Activated CD8-positive, alpha-beta T cell treated with anti-CD3 and anti-CD28 coated beads, Interleukin-2, amount 10 ng/mL, durations not matched to agents 7 days and 5 days (primary cell): ENCODE measurements at regions not wholly inside any gene's neighbourhood (a gene's known extent, or its start where the extent isn't known, plus 50 kb on each side); places are given as distances from the start of the nearest gene placed in this dataset.

Experiments
- ATAC-seq: fragments of 150-1000 bp; cut with Tn5 transposase; one replicate; pipeline ENCODE4 v1.10.0; 2021; ENCODE audit warnings: moderate library complexity
- CTCF ChIA-PET: fragments of 350-600 bp; sonication (Branson Sonifier 250); formaldehyde crosslinking; loops from one replicate; lab custom pipeline; 2021; ENCODE audit warnings: antibody characterized with exemption; lab: Charles Lee
- POLR2A ChIA-PET: fragments of 350-600 bp; sonication (Branson Sonifier 250); formaldehyde crosslinking; loops from one replicate; lab custom pipeline; 2021; ENCODE audit warnings: antibody characterized with exemption; lab: Charles Lee
- DNase-seq: peaks from one replicate; pipeline ENCODE4 v3.0.0-alpha.2; 2020
- H3K27ac Mint-ChIP-seq: one replicate; pipeline ENCODE4 v1.8.0; 2021; ENCODE audit warnings: mild to moderate bottlenecking, mixed read lengths
- H3K27me3 Mint-ChIP-seq: one replicate; pipeline ENCODE4 v1.8.0; 2021; ENCODE audit warnings: low read depth, mixed read lengths
- H3K36me3 Mint-ChIP-seq: one replicate; pipeline ENCODE4 v1.8.0; 2021; ENCODE audit warnings: low read depth, mixed read lengths
- H3K4me1 Mint-ChIP-seq: one replicate; pipeline ENCODE4 v1.8.0; 2021; ENCODE audit warnings: low read depth, mixed read lengths
- H3K4me3 Mint-ChIP-seq: one replicate; pipeline ENCODE4 v1.8.0; 2021; ENCODE audit warnings: mild to moderate bottlenecking, mixed read lengths
- H3K9me3 Mint-ChIP-seq: one replicate; pipeline ENCODE4 v1.8.0; 2022; ENCODE audit warnings: mixed read lengths; ENCODE audit not compliant: insufficient read depth

DNA sequence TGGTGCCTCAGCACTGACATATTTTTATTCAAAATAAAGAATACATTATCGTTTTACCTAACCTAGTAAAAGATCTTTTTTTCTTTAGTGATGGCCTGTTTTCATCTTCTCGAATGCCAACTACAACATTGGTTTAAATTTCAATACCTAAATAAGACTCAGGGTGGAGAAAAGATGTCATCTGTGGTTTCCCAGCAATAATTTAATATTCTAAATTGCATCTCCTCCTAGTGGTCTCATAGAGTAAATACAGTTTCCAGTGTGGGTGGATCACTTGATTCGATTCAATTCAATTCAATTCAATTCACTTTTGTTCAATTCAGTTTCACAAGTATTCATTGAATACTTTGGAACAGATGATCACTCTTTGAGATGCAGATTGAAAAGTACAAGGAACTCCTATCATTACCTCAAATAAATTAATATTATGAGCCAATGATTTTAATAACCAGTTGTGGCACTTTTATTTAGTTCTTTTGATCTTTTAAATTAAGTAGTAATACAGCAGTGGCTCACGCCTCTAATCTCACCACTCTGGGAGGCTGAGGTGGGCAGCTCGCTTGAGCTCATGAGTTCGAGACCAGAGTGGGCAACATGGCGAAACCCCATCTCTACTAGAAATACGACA is 427.2 kb downstream of the FAT4 start:
- Mint-ChIP-seq H3K36me3 (no peaks in the 10 kb centered on the region), H3K27ac (no peak overlapping the region), H3K9me3 (no peaks in the 10 kb centered on the region), H3K27me3 (no peaks in the 10 kb centered on the region), H3K4me3 (no peak overlapping the region), H3K4me1 (no peaks in the 10 kb centered on the region)
- ChIA-PET CTCF (no interaction called here), POLR2A (no interaction called here)
- ATAC-seq (no peak), DNase-seq (no peak)

DNA sequence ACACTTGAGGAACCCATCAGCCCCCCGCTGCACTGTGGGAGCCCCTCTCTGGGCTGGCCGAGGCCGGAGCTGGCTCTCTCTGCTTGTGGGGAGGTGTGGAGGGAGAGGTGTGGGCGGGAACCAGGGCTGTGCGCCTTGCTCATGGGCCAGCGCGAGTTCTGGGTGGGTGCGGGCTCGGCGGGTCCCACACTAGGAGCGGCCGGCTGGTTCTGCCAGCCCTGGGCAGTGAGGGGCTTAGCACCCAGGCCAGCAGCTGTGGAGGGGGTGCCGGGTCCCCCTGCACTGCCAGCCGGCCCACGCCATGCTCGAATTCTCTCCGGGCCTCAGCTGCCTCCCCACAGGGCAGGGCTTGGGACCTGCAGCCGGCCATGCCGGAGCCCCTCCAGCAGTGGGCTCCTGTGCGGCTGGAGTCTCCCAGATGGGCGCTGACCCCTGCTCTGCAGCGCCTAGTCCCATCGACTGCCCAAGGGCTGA is 430.2 kb downstream of the FAT4 start:
- ATAC-seq, result no peak
- H3K36me3 Mint-ChIP-seq, result no peaks in the 10 kb centered on the region
- CTCF ChIA-PET, result no interaction called here
- H3K27ac Mint-ChIP-seq, result no peak overlapping the region
- H3K4me3 Mint-ChIP-seq, result no peak overlapping the region
- H3K27me3 Mint-ChIP-seq, result no peaks in the 10 kb centered on the region
- no peaks in the 10 kb centered on the region for H3K4me1 Mint-ChIP-seq
- peaks cover 1% of the 10 kb centered on the region for H3K9me3 Mint-ChIP-seq
- DNase-seq, result no peak
- POLR2A ChIA-PET, result no interaction called here

DNA sequence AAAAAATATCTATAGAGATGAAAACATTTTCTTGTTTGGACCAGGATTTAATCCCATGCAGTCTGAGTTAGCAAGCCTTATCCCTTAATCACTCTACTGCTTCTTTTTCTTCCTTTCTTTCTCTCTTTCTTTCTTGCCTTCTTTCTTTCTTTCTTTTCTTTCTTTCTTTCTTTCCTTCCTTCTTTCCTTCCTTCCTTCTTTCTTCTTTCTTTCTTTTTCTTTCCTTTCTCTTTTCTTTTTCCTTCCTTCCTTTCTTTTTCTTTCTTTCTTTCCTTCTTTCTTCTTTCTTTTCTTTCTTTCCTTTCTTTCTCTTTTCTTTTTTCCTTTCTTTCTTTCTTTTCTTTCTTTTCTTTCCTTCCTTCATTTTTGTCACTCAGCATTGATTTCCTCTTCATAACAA is 434.6 kb downstream of the FAT4 start:
- ATAC-seq, result no peak
- CTCF ChIA-PET, result no interaction called here
- Mint-ChIP-seq H3K4me3 (no peak overlapping the region), H3K4me1 (no peaks in the 10 kb centered on the region), H3K27me3 (no peaks in the 10 kb centered on the region), H3K36me3 (no peaks in the 10 kb centered on the region), H3K27ac (no peak overlapping the region), H3K9me3 (peaks cover 10% of the 10 kb centered on the region)
- DNase-seq, result no peak
- POLR2A ChIA-PET, result no interaction called here

DNA sequence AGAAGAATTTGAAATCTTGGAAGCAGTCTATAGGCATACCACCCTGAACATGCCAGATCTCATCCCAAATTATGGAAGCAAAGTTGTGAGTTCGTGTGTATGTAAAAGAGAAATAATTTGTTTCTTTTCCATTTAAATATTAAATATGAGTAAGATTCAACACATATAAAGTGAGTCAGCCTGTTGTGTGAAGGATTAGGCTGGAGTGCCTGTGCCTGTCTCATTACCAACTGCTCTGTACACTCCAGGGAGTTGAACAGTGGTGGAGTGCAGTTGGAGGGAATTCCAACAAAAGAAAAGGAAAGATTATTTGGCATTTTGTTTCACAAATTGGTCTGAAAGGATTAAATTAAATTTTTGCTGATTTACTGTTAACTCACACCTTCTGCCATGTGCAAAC is 435.6 kb downstream of the FAT4 start:
- Mint-ChIP-seq H3K9me3 (peaks cover 10% of the 10 kb centered on the region), H3K27me3 (no peaks in the 10 kb centered on the region), H3K4me3 (no peak overlapping the region), H3K4me1 (no peaks in the 10 kb centered on the region), H3K36me3 (no peaks in the 10 kb centered on the region), H3K27ac (no peak overlapping the region)
- ChIA-PET CTCF (no interaction called here), POLR2A (no interaction called here)
- ATAC-seq (no peak), DNase-seq (no peak)

DNA sequence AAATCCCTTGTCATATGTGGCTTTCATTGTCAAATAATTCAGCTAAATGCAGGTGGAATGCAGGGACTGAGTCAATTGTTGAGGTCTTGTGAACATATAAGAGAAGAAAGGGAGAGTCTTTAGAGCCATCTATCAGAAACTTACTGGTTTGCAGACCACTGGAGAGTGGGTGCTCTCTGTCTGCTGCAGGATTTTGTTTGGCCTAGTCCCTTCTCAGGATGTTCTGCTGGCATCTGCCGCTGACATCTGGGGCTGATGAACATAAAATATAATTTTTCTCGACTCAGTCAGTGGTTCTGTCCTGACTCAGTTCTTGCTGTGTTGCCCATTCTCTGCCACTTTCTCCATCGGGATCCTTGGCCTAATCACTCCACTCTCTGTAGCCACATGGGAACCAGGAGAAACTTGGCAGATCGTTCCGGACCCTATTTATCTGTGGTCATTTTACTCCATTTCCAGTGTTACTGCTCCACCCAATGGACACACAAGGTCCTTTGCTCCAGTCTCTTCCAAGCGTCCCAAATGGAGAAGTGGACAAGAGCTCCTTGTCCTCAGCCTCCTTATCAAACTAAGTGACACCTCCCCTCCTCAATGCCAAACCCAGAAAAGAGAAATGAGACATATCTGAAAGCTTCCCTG is 436.2 kb downstream of the FAT4 start:
- no peak overlapping the region for H3K27ac Mint-ChIP-seq
- H3K4me1 Mint-ChIP-seq, result no peaks in the 10 kb centered on the region
- CTCF ChIA-PET, result no interaction called here
- H3K27me3 Mint-ChIP-seq, result no peaks in the 10 kb centered on the region
- POLR2A ChIA-PET, result no interaction called here
- no peak overlapping the region for H3K4me3 Mint-ChIP-seq
- H3K36me3 Mint-ChIP-seq, result no peaks in the 10 kb centered on the region
- ATAC-seq (no peak), DNase-seq (no peak)
- H3K9me3 Mint-ChIP-seq, result peaks cover 10% of the 10 kb centered on the region

DNA sequence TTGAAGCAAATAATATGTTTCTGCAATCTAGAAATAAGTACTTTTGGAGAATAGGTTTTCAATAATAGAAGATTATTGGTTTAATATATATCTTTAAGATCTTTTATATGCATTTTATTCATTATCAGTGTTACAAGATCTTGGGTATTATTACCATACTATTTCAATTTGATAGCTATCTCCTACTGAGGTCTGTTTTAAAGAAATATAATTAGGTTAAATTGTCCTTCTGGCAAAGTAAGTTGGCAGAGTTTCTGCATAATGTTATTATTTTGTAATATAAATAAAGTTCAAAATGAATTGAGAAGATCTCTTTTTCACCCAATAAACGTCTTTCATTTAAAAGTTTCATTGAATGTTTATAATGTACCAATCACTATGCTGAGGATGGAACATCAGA is 443.7 kb downstream of the FAT4 start:
- ATAC-seq (no peak), DNase-seq (no peak)
- Mint-ChIP-seq H3K27me3 (no peaks in the 10 kb centered on the region), H3K36me3 (no peaks in the 10 kb centered on the region), H3K9me3 (no peaks in the 10 kb centered on the region), H3K4me3 (no peak overlapping the region), H3K27ac (no peak overlapping the region), H3K4me1 (no peaks in the 10 kb centered on the region)
- ChIA-PET POLR2A (no interaction called here), CTCF (no interaction called here)

DNA sequence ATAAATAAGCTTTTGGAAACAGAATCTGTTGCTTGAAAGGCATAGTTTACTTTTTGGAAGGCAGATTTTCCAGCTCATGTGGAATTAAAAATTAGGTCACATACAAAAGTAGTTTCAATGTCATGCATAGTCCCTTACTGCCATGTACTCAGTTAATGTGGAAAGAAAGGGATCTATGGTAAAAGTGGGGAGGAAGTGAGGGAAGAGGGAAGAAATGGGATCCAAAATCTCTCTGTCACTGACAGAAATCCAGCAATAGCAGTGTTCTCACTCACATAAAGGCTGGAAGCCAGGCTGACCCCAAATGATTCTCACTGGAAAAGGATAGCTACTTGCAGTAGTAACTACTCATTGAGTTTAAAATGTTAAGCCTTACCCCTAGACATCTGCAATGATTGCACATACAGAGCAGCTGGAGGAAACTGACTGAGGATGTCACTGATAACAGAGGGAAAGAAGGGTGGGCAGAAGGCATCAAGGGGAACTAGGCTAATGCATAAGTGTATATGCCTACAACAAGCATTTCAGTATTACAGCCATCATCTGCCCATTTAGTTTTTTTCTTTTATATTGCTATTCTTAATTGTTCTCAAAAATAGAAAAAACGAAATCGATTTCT is 445.6 kb downstream of the FAT4 start:
- Mint-ChIP-seq H3K27ac (no peak overlapping the region), H3K9me3 (no peaks in the 10 kb centered on the region), H3K27me3 (no peaks in the 10 kb centered on the region), H3K4me3 (no peak overlapping the region), H3K36me3 (no peaks in the 10 kb centered on the region), H3K4me1 (no peaks in the 10 kb centered on the region)
- ATAC-seq (no peak), DNase-seq (no peak)
- CTCF ChIA-PET, result no interaction called here
- POLR2A ChIA-PET, result no interaction called here

DNA sequence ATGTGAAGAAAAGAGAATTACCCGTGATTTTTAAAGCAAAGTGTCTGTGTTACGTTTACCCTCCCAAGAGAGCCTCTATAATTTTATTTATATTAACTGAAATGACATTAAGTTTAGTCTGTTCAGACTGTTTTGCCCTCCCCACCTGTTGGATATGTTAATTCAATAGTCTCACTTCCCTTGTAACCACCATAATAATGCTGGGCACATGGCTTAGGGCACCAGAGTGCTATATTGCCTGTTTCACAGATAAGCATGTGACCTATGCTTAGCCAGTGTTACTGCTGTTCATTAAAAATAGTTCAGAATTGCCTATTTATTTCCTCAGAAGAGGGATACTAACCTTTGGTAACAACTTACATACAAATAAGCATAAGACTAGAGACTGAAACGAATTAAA is 446.2 kb downstream of the FAT4 start:
- DNase-seq (no peak), ATAC-seq (no peak)
- POLR2A ChIA-PET, result no interaction called here
- H3K36me3 Mint-ChIP-seq, result no peaks in the 10 kb centered on the region
- H3K27ac Mint-ChIP-seq, result no peak overlapping the region
- H3K27me3 Mint-ChIP-seq, result no peaks in the 10 kb centered on the region
- CTCF ChIA-PET, result no interaction called here
- no peak overlapping the region for H3K4me3 Mint-ChIP-seq
- no peaks in the 10 kb centered on the region for H3K9me3 Mint-ChIP-seq
- H3K4me1 Mint-ChIP-seq, result no peaks in the 10 kb centered on the region

DNA sequence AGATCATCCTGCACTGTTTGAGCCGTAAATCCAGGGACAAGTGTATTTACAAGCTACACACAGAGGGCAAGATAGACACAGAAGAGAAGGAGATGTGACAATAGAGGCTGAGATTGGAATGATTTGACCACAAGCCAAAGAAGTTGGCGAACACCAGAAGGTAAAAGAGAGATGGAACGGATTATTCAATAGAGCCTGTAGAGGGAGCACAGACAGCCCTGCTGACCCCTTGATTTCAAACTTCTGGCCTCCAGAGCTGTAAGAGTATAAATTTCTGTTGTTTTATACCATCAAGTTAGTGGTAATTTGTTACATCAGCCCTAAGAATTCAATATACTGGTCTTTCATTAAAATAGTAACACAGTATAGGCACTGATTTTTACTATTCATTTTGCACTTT is 447.8 kb downstream of the FAT4 start:
- DNase-seq, result no peak
- POLR2A ChIA-PET, result no interaction called here
- H3K27me3 Mint-ChIP-seq, result no peaks in the 10 kb centered on the region
- no peaks in the 10 kb centered on the region for H3K9me3 Mint-ChIP-seq
- no peaks in the 10 kb centered on the region for H3K4me1 Mint-ChIP-seq
- CTCF ChIA-PET, result no interaction called here
- H3K36me3 Mint-ChIP-seq, result no peaks in the 10 kb centered on the region
- no peak for ATAC-seq
- H3K27ac Mint-ChIP-seq, result no peak overlapping the region
- H3K4me3 Mint-ChIP-seq, result no peak overlapping the region

DNA sequence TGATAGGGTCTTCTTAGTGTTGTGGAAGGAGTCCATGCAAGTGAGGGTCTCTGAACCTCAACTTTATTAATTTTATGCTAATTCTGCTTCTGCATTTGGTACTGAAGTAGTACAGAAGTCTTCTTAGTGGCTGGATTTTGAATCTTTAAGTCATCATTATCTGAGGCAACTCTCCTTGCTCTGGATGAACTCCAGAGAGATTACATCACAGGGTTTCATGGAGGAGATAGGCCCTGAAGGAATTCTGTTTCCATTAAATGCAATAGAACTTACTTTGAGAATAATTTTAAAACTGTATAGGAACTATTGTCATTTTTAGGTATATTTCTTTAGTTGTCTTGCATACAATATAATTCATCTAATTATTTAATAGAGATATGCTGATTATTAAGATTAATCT is 451.2 kb downstream of the FAT4 start:
- Mint-ChIP-seq H3K36me3 (no peaks in the 10 kb centered on the region), H3K4me3 (no peak overlapping the region), H3K4me1 (no peaks in the 10 kb centered on the region), H3K27ac (no peak overlapping the region), H3K9me3 (no peaks in the 10 kb centered on the region), H3K27me3 (no peaks in the 10 kb centered on the region)
- ChIA-PET CTCF (no interaction called here), POLR2A (no interaction called here)
- DNase-seq (no peak), ATAC-seq (no peak)

DNA sequence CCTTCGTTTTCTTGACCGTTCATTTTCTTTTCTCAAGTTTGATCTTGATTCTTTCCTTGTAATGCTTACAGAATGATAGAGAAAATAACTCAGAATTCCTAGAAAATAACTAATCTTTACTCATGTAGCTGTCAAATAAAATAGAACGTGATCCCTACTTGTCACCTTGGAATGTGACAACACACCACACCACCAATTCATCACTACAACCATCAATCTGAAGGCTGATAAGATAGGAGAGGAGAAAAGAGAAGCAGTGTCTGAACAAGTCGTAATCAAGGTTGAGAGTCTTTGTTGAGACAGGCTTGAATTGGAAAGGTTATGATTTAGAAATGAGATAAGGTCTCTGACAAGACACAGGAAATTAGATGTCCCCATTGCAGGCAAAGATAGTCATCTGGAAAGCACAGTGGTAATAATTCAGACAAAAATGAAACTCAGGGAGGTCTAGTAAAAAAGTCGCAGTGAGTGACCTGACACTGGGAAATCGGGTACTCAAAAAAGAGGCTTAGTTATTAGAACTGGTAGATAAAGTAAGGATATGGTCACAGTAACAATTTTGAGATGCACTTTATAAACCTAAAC is 456.2 kb downstream of the FAT4 start:
- peaks cover 6% of the 10 kb centered on the region for H3K9me3 Mint-ChIP-seq
- no peak overlapping the region for H3K27ac Mint-ChIP-seq
- H3K4me1 Mint-ChIP-seq, result no peaks in the 10 kb centered on the region
- H3K27me3 Mint-ChIP-seq, result no peaks in the 10 kb centered on the region
- no peak for DNase-seq
- POLR2A ChIA-PET, result no interaction called here
- ATAC-seq, result no peak
- CTCF ChIA-PET, result no interaction called here
- no peak overlapping the region for H3K4me3 Mint-ChIP-seq
- H3K36me3 Mint-ChIP-seq, result no peaks in the 10 kb centered on the region

DNA sequence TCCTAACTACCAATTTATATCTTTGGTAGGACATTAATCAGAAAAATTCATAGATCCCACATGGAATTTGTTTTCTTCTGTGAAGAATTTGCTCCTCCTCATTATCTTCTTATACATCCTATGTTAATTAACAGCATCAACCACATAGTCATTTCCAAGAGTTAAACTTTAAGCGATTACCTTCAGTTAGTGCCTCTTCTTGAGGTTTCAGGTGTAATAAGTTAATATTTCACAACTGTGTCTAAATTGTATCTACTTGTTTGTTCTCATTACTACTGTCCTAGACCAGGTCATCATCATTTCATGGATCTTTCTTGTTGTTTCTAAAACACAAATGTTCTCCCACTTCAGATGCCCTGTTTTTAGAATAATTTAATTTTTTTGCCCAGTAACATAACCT is 457.9 kb downstream of the FAT4 start:
- POLR2A ChIA-PET, result no interaction called here
- no peaks in the 10 kb centered on the region for H3K4me1 Mint-ChIP-seq
- ATAC-seq (no peak), DNase-seq (no peak)
- CTCF ChIA-PET, result no interaction called here
- H3K27me3 Mint-ChIP-seq, result no peaks in the 10 kb centered on the region
- H3K9me3 Mint-ChIP-seq, result peaks cover 6% of the 10 kb centered on the region
- H3K27ac Mint-ChIP-seq, result no peak overlapping the region
- no peaks in the 10 kb centered on the region for H3K36me3 Mint-ChIP-seq
- no peak overlapping the region for H3K4me3 Mint-ChIP-seq
